ENCODE measurements at regions not wholly inside any gene's neighbourhood (a gene's known extent, or its start where the extent isn't known, plus 50 kb on each side); places are given as distances from the start of the nearest gene placed in this dataset.
A peak's percentile ranks its signal among the peaks of the same experiment; 100 is the strongest.
"Not testable (repeated sequence)": the region's sequence is repeated elsewhere in the genome, so short reads cannot be mapped to it uniquely, and the experiment has no call there.

DNA sequence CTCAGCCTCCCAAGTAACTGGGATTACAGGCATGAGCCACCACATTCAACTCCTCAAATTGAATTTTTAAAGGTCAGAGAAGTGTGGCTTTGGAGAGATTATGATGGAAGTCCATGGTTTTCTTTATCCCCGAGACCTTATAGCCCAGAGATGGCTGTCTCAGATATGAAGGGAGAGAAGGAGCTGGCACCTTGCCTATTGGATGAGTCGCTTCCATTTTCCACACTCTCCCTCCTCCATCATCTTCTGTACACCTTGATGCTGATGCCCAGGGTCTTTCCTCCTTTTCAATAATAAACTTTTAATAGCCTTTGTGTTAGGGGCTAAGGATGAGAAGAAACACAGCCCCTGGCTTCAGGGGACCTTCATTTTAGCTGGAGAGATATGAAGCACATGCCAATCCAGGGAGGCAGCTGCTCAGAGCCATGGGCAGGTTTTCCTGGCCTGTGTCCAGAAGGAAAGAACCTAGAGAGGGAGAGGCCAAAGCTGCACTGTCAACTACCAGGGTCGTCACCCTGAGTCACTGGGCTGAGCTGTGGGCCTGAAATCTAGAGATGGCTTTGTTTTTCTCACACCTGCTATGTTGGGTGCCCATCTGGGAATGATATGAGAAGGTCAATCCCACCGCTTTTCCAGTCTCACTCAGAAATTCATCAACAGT is 146.0 kb upstream of the SERTAD2 start:
- no peak for DNase-seq

DNA sequence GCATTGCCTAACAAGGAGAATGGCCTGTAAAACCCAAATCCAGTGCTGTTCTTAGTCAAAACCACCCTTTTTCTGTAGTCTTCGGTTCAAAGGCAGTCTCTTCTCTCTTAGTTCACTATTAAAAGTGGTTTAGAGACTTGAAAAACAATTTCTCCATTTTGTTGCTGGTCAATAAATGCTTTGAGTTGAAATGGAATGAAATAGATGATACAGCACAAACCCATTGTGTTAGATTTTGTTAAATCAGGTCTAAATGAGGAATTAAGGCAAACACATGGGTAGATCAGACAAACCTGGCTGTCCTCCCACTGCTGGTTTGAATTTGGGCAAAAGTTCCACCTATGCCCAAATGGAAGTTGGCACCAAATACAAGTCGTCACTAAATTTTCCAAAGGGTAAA is 150.1 kb upstream of the SERTAD2 start:
- no peak for DNase-seq

DNA sequence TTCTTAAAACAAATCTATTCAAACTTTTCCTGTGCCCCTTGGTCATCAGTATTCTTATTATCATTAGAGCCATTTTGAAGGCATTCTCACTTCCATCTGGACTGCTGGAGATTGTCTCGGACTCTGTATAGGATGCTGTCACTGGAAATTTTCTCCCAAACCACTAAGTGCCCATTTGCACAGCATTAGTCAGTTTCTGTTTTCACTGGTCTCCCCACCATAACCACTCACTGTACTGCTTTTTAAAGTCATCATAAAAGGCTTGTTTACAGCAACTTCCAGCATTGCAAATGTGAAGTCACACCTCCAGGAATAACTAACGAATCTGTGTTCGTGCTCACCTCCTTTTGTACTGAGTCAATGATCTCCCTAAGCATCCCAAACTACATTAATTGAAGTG is 150.9 kb upstream of the SERTAD2 start:
- no peak for DNase-seq

DNA sequence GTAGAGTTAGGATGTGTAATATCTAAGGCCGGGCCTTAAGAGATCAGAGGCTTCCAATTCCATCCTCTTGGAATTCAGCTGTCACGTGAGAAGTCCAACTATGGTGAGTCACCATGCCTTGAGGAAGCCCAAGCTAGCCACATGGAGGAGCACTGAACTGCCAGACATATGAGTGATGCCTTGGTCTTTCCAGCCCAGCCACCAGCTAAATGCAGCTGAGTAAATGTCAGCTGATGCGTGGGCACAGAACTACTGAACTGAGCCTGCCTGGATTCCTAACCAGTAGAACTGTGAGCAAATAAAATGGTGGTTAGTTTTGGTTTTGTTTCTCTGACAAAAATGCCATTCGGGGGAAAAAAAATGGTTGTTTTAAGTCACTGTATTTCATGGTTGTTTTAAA is 153.7 kb upstream of the SERTAD2 start:
- DNase-seq, result peak; percentile 75

DNA sequence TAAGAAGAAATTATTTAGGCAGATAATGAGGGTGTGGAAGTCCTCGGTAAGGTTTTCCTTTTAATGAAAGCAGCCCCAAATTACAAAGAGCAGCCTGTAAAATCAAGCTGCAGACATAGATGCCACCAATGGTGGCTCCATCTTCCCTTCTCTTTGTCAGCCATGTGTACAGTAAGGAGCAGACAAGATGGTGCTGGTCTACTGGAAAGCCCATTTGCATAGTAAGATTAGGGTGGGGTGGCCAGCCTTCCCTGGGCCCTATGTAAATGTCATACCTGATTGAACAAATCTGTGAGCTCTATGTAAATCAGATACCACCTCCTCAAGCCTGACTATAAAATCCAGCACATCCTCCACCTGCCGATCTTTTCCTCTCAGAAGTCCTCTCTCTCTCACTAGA is 154.4 kb upstream of the SERTAD2 start:
- DNase-seq, result no peak

DNA sequence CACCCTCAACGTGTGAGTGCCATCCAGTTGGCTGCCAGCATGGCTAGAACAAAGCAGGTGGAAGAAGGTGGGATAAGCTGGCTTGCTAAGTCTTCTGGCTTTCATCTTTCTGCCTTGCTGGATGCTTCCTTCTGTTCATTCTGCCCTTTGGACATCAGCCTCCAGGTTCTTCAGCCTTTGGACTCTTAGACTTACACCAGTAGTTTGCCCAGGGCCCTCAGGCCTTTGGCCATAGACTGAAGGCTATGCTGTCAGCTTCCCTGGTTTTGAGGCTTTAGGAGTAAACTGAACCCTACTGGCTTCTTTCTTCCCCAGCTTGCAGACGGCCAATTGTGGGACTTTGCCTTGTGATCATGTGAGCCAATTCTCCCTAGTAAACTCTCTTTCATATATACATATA is 155.0 kb upstream of the SERTAD2 start:
- DNase-seq, result no peak

DNA sequence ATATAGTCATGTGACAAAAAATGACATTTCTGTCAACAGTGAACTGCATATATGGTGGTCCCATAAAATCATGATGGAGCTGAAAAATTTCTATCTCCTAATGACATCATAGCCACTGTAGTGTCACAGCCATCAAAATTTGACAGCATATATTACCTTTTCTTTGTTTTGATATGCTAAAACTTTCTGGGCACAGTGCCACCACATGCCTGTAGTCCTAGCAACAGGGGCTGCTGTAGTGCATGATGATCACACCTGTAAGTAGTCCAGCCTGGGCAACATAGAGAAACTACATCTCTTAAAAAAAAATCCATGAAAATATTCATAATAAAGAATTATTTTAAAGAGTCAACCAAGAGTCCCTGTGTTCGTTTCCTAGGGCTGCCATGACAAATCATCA is 155.5 kb upstream of the SERTAD2 start:
- DNase-seq, result no peak

DNA sequence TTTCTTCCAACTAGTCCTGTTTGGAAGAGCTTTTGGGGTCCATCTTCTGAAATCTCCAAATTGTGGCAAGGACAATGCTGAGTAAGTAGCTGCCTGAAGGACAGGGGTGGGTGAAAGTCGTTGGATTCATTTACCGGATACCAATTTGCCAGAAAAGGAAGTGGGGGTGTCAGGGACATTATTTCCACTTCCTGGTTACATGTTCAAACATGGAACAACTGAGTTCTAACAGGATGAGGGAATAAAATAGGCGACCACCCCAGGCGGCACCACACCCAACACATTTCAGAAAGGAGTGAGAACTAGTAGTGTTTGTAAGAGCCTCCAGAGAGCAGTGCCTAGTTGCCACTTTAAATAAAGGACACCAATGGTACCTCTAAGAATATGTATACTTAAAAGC is 158.6 kb upstream of the SERTAD2 start:
- DNase-seq, result no peak

DNA sequence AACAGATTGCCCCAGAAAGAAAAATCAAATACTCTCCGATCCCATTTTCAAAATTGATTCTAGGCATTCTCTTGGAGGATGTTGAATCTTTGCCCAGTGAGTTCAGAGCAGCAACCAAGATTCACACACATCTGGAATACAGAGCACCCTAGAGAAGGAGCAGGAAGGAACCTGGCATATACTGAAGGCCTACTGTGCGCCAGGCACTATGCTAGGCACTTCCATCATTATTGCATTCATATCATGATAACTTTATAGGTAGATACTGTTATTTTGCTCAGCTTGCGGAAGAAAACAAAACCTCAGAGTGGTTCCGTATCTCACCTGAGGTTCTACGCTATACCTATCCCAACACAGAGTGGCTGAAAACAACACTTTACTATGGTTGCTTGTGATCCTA is 160.3 kb upstream of the SERTAD2 start:
- no peak for DNase-seq

DNA sequence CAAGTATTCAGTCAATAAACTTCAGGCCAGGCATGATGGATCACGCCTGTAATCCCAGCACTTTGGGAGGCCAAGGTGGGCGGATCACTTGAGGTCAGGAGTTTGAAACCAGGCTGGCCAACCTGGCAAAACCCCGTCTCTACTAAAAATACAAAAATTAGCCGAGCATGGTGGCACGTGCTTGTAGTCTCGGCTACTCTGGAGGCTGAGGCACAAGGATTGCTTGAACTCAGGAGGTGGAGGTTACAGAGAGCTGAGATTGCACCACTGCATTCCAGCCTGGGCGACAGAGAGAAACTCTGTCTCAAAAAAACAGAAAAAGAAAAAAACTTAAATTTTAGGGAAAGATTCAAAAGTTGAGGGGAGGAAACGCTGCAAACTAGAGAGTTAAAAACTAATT is 162.8 kb upstream of the SERTAD2 start:
- not testable (repeated sequence) for DNase-seq

DNA sequence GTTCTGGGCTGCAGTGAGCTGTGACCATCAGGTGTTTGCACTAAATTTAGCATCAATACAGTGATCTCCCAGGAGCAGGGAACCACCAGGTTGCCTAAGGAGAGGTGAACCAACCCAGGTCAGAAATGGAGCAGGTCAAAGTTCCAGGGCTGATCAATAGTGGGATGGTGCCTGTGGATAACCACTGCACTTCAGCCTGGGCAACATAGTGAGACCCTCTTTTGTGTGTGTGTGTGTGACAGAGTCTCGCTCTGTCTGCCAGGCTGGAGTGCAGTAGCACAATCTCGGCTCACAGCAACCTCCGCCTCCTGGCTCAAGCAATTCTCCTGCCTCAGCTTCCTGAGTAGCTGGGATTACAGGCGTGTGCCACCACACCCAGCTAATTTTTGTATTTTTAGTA is 163.7 kb upstream of the SERTAD2 start:
- no peak for DNase-seq

DNA sequence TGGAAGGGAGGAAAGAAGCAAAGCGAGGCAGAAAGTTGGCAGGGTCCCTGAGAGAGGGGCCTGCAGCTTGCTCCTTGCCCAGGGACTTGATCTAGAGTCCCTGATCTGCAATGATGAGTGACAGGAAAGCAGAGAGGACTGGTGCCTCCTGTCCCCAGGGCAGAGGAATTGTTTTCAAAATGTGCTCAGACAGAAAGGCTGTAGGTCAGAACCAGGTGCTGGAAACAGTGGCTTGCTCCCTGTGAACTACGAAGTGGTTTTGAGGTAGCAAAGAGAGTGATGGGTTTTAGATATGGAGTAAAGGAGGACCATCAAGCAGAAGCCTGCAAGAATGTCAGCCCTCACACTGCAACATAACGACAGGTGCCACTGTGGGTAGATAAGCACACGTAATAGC is 164.9 kb upstream of the SERTAD2 start:
- no peak for DNase-seq

DNA sequence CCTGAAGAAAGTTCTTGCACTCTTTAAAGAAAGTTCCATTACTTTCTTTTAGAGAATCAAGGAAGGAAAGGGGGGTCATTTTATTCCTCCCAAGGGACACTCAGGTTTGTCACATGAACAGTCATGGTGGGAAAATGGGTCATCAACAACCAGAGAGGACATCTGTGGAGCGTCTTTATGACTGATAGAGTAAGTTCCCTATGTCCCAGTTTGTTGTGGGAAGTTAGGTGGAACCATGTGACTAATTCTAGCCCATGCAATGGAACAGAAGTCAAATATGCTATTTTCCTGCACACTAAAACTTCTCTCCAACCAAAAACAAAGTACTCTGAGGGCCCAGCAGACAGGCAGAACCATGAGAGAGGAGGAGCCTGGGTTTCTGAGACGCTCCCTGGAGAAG is 165.6 kb upstream of the SERTAD2 start:
- DNase-seq, result no peak

DNA sequence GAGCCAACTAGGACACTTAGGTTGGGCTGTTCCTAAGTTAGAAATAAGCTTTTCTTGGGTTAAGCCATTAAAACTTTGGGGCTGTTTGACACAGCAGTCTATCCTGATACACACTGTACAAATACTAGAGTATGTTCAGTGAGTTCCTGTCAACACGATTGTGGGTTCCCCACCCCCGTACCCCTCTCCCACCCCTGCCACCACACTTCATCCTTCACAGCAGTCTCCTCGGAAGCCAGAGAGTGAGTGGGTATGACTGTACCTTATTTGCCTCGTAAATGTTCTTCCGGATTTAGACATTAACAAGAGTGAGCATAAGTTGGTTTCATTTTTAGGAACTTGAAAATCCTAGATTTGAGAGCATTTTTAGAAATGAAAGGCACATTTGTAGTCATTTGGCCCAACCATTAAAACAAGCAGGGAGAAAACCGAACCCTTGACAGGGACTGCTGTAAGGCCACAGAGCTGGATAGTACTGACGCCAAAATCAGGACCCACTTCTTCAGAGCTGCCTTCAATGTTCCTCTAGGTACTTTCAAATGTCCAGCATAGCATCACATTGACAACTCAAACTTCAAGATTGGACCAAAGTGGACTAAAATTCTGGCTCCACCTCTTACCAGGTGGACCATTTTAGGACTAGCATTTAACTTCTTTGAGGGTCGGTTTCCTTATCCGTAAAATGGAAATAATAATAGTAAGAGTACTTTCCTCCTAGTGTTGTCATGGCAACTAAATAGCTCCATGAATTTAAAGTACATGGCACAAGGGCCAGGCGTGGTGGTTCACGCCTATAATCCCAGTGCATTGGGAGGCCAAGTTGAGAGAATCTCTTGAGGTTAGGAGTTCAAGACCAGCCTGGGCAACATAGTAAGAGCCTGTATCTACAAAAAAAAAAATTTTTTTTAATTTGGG is 166.3 kb upstream of the SERTAD2 start:
- peak; percentile 73 for DNase-seq

DNA sequence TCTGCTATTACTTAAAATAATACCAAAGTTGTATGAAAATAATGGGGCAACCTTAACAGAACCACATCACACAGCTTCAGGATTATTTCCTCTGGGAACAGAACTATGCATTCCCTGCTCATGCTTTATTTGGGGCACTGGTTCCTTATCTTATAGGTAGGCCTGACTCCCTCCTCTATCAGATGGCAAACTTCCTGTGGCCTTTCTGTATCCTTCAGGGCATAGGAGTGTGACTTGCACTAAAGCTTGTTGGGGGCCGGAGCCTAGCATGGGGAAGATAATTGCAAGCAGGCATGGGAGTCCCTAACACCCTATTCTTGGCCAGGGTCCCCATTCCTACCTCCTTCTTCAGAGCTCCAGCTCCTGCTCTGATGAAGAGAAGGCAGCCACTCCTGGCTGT is 167.2 kb upstream of the SERTAD2 start:
- no peak for DNase-seq

DNA sequence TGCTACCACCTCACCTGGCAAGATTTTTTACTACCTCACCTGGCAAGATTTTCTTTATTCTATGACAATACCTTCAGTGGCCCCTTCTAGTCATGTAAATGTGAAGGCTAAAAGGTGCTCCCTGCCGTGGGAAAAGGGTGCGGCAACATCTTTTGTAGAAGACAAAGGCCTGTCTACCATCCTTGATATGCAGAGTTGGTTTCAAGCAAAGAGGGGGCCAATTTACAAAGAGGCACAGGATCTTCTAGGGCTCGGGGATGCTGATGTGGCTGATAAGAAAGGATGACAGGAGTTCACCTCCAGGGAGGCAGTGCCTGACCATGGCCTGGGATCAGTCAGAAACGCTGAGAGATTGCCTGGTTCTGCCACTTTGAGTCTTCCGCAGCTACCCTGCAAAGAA is 165.4 kb upstream of the SLC1A4 start:
- no peak for DNase-seq

DNA sequence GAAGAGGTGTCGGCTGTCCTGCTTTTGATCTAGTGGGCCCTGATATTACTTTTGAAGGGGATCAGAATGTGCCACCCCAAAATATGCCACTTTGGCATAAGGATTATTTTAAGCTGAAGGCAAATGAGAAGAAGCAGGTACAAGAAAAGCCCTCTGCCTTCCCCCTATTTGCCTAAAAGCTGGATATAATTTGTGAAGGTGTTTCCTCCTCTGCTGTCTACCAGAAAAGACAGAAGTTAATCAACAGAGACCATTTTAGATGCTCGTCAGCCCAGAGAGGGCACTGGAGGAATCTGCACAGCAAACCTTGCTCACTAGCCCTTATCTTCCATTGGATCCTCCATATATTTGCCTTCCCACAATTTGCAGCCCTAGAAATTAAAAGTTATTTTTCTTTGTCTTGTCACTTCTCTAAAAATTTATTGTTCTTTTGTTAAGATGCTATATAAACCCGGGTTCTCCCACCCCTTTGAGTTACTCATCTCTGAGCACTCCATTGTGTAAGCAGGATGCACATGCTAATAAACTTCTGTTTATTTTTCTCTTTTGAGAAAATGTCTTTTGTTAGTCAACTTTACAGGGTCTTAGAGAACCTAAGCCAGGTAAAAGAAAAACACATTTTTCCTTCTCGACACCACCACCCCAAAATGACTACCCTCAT is 163.2 kb upstream of the SLC1A4 start:
- DNase-seq, result no peak

DNA sequence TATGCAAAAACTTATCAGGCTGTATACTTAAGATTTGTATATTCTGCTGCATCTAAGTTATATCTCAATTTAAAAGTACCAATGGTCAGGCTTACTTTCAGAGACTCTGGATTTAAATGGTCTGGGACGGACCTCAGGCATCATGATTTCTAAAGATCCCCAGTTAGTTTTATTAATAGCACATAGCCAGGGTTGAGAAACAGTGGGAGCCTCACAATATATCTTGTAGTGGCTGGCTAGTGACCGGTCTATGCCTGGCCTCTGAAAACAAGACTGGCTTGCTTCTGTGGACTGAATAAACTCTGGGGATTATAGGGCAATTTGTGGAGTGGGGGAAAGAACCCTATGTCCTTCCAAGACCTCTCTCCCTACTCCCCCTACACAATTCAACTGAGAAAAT is 162.5 kb upstream of the SLC1A4 start:
- no peak for DNase-seq

DNA sequence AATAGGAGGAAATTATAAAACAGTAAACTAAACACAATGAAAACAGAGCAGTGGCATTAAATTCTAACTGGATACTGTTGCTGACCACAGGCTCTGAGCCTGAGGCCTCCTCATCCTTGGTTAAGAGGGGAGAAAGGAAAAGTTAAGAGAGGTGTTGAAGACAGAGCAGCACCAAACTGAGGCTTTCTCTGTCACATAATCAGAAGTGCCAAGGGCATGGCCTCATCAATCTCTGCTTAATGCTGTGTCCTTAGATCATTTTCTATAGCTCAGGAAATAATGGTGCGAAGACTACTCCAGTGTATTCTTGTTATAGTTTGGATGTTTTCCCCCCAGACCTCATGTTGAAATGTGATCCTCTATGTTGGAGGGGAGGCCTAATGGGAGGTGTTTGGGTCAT is 160.9 kb upstream of the SLC1A4 start:
- no peak for DNase-seq

DNA sequence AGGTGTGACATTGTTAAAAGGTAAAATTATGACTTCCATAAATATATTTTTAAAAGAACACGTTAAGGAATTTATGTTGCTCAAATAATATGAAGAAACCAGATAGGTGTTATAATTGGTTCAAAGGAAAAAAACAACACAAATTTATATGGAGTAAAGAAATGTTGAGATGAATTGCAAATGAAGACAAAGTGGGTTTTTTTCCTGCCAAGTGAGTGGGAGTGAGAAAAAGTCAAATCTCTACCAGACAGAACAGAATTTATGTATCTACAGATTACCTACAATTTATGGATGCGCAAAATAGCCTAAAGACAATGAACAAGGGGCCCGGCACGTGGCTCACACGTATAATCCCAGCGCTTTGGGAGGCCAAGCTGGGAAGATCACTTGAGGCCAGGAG is 159.7 kb upstream of the SLC1A4 start:
- DNase-seq, result no peak

DNA sequence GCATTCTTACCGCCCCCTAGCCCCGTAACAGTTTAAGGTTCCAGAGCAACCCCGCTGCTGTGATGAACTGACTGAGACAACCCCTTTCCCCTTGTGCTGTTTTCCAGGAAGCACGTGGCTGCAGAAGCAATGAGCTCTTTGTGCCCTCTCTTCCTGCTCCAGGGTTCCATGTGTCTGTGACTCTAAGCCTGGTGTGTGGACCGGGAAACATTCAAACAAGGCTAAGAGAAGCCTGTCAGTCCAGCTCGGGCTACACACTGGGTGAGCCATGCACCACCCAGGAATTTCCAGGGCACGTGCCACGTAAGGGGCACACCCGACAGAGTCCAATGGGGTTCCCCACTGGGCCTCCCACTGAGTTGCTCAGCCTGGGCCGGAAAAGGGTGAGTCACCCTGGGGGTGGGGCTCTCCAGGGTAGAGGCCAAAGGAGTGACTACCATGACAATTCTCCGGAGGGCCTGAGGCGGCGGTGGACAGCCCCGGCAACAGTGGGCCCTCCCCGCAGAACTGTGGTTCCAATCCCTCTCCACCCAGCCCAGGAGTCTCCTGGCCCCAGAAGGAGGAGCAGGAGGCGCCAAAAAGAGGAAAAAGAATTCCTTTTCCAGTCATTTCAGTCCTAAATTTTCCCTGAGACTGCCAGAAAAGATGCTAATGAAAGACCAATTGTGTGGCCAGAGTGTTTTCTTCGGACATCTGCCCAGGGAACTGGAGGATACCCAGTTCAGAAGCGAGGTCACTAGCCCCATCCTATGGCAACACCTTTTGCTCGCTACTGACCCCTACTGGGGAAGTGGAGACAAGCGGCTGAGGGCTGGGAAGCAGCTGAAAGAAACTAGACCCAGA is 157.8 kb upstream of the SLC1A4 start:
- DNase-seq, result peak; percentile 96

DNA sequence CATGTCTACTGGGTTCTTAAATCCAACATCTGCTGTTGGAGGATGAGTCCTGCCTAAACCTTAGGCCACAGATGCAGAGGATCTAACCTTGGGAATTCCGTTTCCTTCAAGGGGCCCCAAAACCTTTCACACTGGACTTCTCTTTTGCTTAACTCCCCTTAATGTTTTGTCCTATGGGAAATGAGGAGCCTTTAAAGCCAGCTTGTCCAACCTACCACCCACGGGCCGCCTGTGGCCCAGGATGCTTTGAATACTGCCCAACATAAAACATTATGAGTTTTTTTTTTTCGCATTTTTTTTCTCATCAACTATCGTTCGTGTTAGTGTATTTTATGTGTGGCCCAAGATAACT is 157.2 kb upstream of the SLC1A4 start:
- no peak for DNase-seq

DNA sequence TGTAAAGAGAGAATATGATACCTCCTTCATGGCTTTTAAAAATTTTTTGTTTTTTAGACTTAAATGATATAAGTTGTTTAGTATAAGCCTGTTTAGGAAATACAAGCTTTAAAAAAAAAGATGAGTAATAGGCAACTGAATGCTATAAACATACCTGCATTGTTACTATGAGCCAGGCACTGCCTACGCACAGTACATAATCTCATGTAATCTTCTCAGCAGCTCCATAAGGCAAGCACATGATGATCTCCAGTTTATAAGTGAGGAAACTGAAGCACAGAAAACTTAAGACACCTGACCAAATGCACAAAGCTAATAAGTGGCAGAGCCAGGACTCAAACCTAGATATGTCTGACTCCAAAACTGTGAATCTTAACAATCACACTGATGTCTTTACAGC is 156.3 kb upstream of the SLC1A4 start:
- DNase-seq, result no peak
